B cell (primary cell): ENCODE measurements at regions not wholly inside any gene's neighbourhood (a gene's known extent, or its start where the extent isn't known, plus 50 kb on each side); places are given as distances from the start of the nearest gene placed in this dataset.

Experiments
- ATAC-seq: fragments of 200-7000 bp; cut with Tn5 transposase; one replicate; pipeline ENCODE4 v1.10.0; 2021; ENCODE audit warnings: low read depth, mild to moderate bottlenecking, moderate number of reproducible peaks, moderate library complexity
- CTCF ChIA-PET: fragments of 350-600 bp; sonication (Branson Sonifier 250); formaldehyde crosslinking; loops from one replicate; lab custom pipeline; 2021; ENCODE audit warnings: antibody characterized with exemption, inconsistent platforms; lab: Charles Lee
- POLR2A ChIA-PET: fragments of 350-600 bp; sonication (Branson Sonifier 250); formaldehyde crosslinking; loops from one replicate; lab custom pipeline; 2021; ENCODE audit warnings: antibody characterized with exemption; lab: Charles Lee
- DNase-seq: peaks from one replicate; pipeline ENCODE4 v3.0.0; 2013
- H2AFZ ChIP-seq: 2 replicates; pipeline ENCODE4 v1.6.1; 2012; ENCODE audit warnings: mild to moderate bottlenecking, low read depth, low read length; ENCODE audit not compliant: insufficient read depth, poor library complexity, severe bottlenecking
- H3K27ac ChIP-seq, 2 donors: 1 replicate in 1 of 2; 2 replicates in 1 of 2; pipeline ENCODE4 v1.5.1; 2012 to 2013; ENCODE audit warnings: low read length in 2 of 2, mild to moderate bottlenecking in 2 of 2, moderate library complexity in 1 of 2
- H3K27me3 ChIP-seq, 4 experiments: fragments of 200-600 bp in 1 of 4; sonication (generic) in 1 of 4; replicated peaks in 1 of 4; 1 replicate in 2 of 4; 2 replicates in 2 of 4; pipeline versions ENCODE4 v1.6.1 to v1.7.0; 2013 to 2016; ENCODE audit warnings: low read length in 3 of 4, mild to moderate bottlenecking in 2 of 4, mixed read lengths in 1 of 4, moderate library complexity in 1 of 4; ENCODE audit not compliant: insufficient read depth in 4 of 4, control insufficient read depth in 3 of 4; ENCODE audit errors: control extremely low read depth in 1 of 4
- H3K36me3 ChIP-seq, 2 experiments: replicated peaks in 1 of 2; 1 replicate in 1 of 2; 2 replicates in 1 of 2; pipeline versions ENCODE4 v1.6.1 to v1.7.1; 2013; ENCODE audit warnings: low read length in 1 of 2; ENCODE audit not compliant: insufficient read depth in 2 of 2, control insufficient read depth in 1 of 2; ENCODE audit errors: control extremely low read depth in 1 of 2, extremely low read depth in 1 of 2
- H3K4me1 ChIP-seq, 2 donors: fragments of 200-600 bp in 1 of 2; sonication (generic) in 1 of 2; 1 replicate in 1 of 2; 2 replicates in 1 of 2; pipeline versions ENCODE4 v1.5.1 to v1.6.1; 2013 to 2017; ENCODE audit warnings: low read length in 2 of 2; ENCODE audit not compliant: control insufficient read depth in 2 of 2, insufficient read depth in 2 of 2
- H3K4me2 ChIP-seq: replicated peaks from 2 replicates; pipeline ENCODE3; 2012; ENCODE audit warnings: mild to moderate bottlenecking, low read depth, low read length; ENCODE audit not compliant: poor library complexity, severe bottlenecking
- H3K4me3 ChIP-seq, 5 experiments: fragments of 200-600 bp in 1 of 5; sonication (generic) in 1 of 5; 1 replicate in 3 of 5; 2 replicates in 2 of 5; pipeline versions ENCODE4 v1.5.1 to v1.7.0; 2011 to 2016; ENCODE audit warnings: low read length in 4 of 5, mild to moderate bottlenecking in 4 of 5, low read depth in 2 of 5, control low read depth in 1 of 5, moderate library complexity in 1 of 5; ENCODE audit not compliant: insufficient read depth in 1 of 5; ENCODE audit errors: control extremely low read depth in 1 of 5, extremely low read depth in 1 of 5
- H3K79me2 ChIP-seq: fragments of 200-600 bp; sonication (generic); one replicate; pipeline ENCODE4 v1.6.0; 2016; ENCODE audit warnings: low read length; ENCODE audit not compliant: control insufficient read depth, insufficient read depth
- H3K9ac ChIP-seq: fragments of 200-600 bp; sonication (generic); 2 replicates; pipeline ENCODE4 v1.6.1; 2017; ENCODE audit warnings: mild to moderate bottlenecking, low read length, moderate library complexity
- H3K9me3 ChIP-seq, 3 donors: one replicate each; pipeline versions ENCODE4 v1.6.1 to v1.7.1; 2013; ENCODE audit warnings: low read length in 2 of 3; ENCODE audit not compliant: control insufficient read depth in 2 of 3, insufficient read depth in 1 of 3; ENCODE audit errors: control extremely low read depth in 1 of 3
- H4K20me1 ChIP-seq: 2 replicates; pipeline ENCODE4 v1.6.0; 2012; ENCODE audit warnings: mild to moderate bottlenecking, low read length; ENCODE audit not compliant: insufficient read depth, control insufficient read depth, poor library complexity, severe bottlenecking
- H3K27ac Mint-ChIP-seq: one replicate; pipeline ENCODE4 v1.8.0; 2021; ENCODE audit warnings: mixed read lengths
- H3K27me3 Mint-ChIP-seq: one replicate; pipeline ENCODE4 v1.8.0; 2021; ENCODE audit warnings: mixed read lengths
- H3K4me1 Mint-ChIP-seq: one replicate; pipeline ENCODE4 v1.8.0; 2021; ENCODE audit warnings: mixed read lengths
- H3K4me3 Mint-ChIP-seq: one replicate; pipeline ENCODE4 v1.8.0; 2021; ENCODE audit warnings: mixed read lengths
- H3K9me3 Mint-ChIP-seq: one replicate; pipeline ENCODE4 v1.8.0; 2022; ENCODE audit warnings: mixed read lengths; ENCODE audit not compliant: insufficient read depth
- CTCF ChIP-seq: fragments of 200-600 bp; IDR thresholded peaks from one replicate; pipeline ENCODE4 v1.8.0; 2022; ENCODE audit warnings: antibody characterized with exemption, mild to moderate bottlenecking
- EZH2 ChIP-seq: IDR thresholded peaks from 2 replicates; pipeline ENCODE4 v1.6.1; 2012; ENCODE audit warnings: borderline replicate concordance, low read depth, mild to moderate bottlenecking, moderate library complexity, low read length; ENCODE audit not compliant: insufficient read depth, poor library complexity, severe bottlenecking
- WGBS: methylation state at CpG from one replicate; pipeline ENCODE4 v1.1.5; 2013; ENCODE audit warnings: missing lambda C conversion rate; ENCODE audit not compliant: insufficient coverage; 5-methylcytosine and 5-hydroxymethylcytosine counted together
- intact Hi-C: fragments of 100-400 bp; cut with micrococcal nuclease; formaldehyde crosslinking; loops from one replicate; pipeline ENCODE4 v1.10.0; 2022

- POLR2A ChIA-PET: interaction anchor here (0.6 kb wide), 1 partner anchor 147 kb away, joined by 4 read pairs; no protein-coding TSS in a partner anchor
- ATAC-seq: no peak
- Histone ChIP-seq H3K27me3 (peaks cover 0 to 12% (median 4%) of the 10 kb centered on the region in 4 experiments), H3K4me3 (no peak overlapping the region), H3K79me2 (no peaks in the 10 kb centered on the region), H3K4me2 (no peak overlapping the region), H3K9ac (no peak overlapping the region), H3K9me3 (peaks cover 0 to 3% (median 0%) of the 10 kb centered on the region in 3 donors), H3K36me3 (no peaks in the 10 kb centered on the region), H2AFZ (no peak overlapping the region), H3K4me1 (no peaks in the 10 kb centered on the region), H4K20me1 (no peaks in the 10 kb centered on the region), H3K27ac (no peak overlapping the region)
- Mint-ChIP-seq H3K4me1 (no peaks in the 10 kb centered on the region), H3K9me3 (no peaks in the 10 kb centered on the region), H3K4me3 (no peak overlapping the region), H3K27ac (no peak overlapping the region), H3K27me3 (peaks cover 43% of the 10 kb centered on the region)
- intact Hi-C loops: no loop called here
- CTCF ChIA-PET: no interaction called here
- TF ChIP-seq EZH2 (no peak), CTCF (no peak)
- 80% methylated on average over 1 of the region's 3 CpGs for WGBS
- no peak for DNase-seq
These were observed 74.5 kb upstream of the XPA start for GRCh38 chr9:97771641-97772040.

- H3K27me3 ChIP-seq: peaks cover 0 to 12% (median 4%) of the 10 kb centered on the region in 4 experiments
- H3K4me3 Mint-ChIP-seq: no peak overlapping the region
- no peak overlapping the region for H3K4me2 ChIP-seq
- H3K79me2 ChIP-seq: no peaks in the 10 kb centered on the region
- ATAC-seq (no peak), DNase-seq (no peak)
- H4K20me1 ChIP-seq: no peaks in the 10 kb centered on the region
- H3K27ac Mint-ChIP-seq: no peak overlapping the region
- H3K9me3 Mint-ChIP-seq: no peaks in the 10 kb centered on the region
- H3K36me3 ChIP-seq: no peaks in the 10 kb centered on the region
- H3K4me1 Mint-ChIP-seq: no peaks in the 10 kb centered on the region
- ChIA-PET CTCF (no interaction called here), POLR2A (interaction anchor here (0.6 kb wide), 1 partner anchor 147 kb away, joined by 4 read pairs; no protein-coding TSS in a partner anchor)
- WGBS: 92% methylated on average over 4 of the region's 4 CpGs
- peaks cover 41% of the 10 kb centered on the region for H3K27me3 Mint-ChIP-seq
- TF ChIP-seq CTCF (no peak), EZH2 (no peak)
- no peak overlapping the region for H3K9ac ChIP-seq
- H3K27ac ChIP-seq: no peak overlapping the region
- no peak overlapping the region for H2AFZ ChIP-seq
- intact Hi-C loops: no loop called here
- H3K9me3 ChIP-seq: peaks cover 0 to 3% (median 0%) of the 10 kb centered on the region in 3 donors
- H3K4me3 ChIP-seq: no peak overlapping the region
- H3K4me1 ChIP-seq: no peaks in the 10 kb centered on the region
These were observed 75.0 kb upstream of the XPA start for GRCh38 chr9:97772145-97772544.
